ENCODE measurements at regions not wholly inside any gene's neighbourhood (a gene's known extent, or its start where the extent isn't known, plus 50 kb on each side); places are given as distances from the start of the nearest gene placed in this dataset.

- TF ChIP-seq CTCF (IDR thresholded peaks at IDR 0.05; ENCODE audit: poor library complexity, severe bottlenecking) (no peak), TAF1 (IDR thresholded peaks at IDR 0.05; ENCODE audit: low read depth) (no peak)
These were observed 294.7 kb downstream of the QKI start for GRCh38 chr6:163709255-163709654.

All from neural cell (in vitro differentiated cells).